ENCODE measurements at regions not wholly inside any gene's neighbourhood (a gene's known extent, or its start where the extent isn't known, plus 50 kb on each side); places are given as distances from the start of the nearest gene placed in this dataset.

DNA sequence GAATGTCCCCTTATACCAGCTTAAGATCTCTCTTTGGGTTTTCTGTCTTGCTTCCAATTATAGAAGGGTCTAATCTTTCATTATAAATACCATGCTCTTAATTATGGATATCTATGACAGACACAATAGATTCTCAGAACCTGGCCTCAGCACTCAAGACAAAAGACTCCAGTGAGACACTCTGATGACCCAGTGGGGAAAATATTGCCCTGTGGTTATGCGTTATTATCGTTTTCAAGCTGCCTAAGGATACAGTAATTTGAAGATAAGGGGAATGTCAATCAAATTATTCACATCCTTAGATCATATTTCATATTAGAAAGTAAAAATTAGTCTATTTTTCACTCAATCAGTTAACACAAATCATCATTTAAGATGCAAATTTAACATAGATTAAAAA, 748.8 kb downstream of the XPNPEP1 start:
- H3K27me3 ChIP-seq (ENCODE audit: control insufficient read depth in 4 of 4, insufficient read depth in 4 of 4, low read length in 3 of 4), result no peaks in the 10 kb centered on the region
- H3K9me3 ChIP-seq (ENCODE audit: control insufficient read depth in 4 of 4, low read length in 3 of 4), result no peaks in the 10 kb centered on the region
- H3K4me3 ChIP-seq (ENCODE audit: low read depth in 1 of 3, low read length in 3 of 3), result no peak overlapping the region
- peaks cover 0 to 11% (median 2%) of the 10 kb centered on the region in 4 donors for H3K4me1 ChIP-seq (ENCODE audit: control insufficient read depth in 4 of 4, insufficient read depth in 4 of 4, low read length in 3 of 4)
- DNase-seq (ENCODE audit: low spot score), result no peak
- no peak overlapping the region for H3K9ac ChIP-seq (ENCODE audit: low read depth in 1 of 2, low read length in 2 of 2)
- H3K36me3 ChIP-seq (ENCODE audit: control insufficient read depth in 4 of 4, insufficient read depth in 3 of 4, low read depth in 1 of 4, low read length in 3 of 4), result no peaks in the 10 kb centered on the region
- no peak for TF ChIP-seq FOXA1 (IDR thresholded peaks at IDR 0.05)
- no peak for TF ChIP-seq RAD21 (IDR thresholded peaks at IDR 0.05)
- TF ChIP-seq, protein P1, sequence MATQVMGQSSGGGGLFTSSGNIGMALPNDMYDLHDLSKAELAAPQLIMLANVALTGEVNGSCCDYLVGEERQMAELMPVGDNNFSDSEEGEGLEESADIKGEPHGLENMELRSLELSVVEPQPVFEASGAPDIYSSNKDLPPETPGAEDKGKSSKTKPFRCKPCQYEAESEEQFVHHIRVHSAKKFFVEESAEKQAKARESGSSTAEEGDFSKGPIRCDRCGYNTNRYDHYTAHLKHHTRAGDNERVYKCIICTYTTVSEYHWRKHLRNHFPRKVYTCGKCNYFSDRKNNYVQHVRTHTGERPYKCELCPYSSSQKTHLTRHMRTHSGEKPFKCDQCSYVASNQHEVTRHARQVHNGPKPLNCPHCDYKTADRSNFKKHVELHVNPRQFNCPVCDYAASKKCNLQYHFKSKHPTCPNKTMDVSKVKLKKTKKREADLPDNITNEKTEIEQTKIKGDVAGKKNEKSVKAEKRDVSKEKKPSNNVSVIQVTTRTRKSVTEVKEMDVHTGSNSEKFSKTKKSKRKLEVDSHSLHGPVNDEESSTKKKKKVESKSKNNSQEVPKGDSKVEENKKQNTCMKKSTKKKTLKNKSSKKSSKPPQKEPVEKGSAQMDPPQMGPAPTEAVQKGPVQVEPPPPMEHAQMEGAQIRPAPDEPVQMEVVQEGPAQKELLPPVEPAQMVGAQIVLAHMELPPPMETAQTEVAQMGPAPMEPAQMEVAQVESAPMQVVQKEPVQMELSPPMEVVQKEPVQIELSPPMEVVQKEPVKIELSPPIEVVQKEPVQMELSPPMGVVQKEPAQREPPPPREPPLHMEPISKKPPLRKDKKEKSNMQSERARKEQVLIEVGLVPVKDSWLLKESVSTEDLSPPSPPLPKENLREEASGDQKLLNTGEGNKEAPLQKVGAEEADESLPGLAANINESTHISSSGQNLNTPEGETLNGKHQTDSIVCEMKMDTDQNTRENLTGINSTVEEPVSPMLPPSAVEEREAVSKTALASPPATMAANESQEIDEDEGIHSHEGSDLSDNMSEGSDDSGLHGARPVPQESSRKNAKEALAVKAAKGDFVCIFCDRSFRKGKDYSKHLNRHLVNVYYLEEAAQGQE (IDR thresholded peaks at IDR 0.05), result no peak
- no peak for TF ChIP-seq RXRA (IDR thresholded peaks at IDR 0.05)
- WGBS, result 82% methylated on average over 2 of the region's 2 CpGs
- H3K27ac ChIP-seq (ENCODE audit: low read depth in 1 of 2, low read length in 2 of 2), result no peak overlapping the region

DNA sequence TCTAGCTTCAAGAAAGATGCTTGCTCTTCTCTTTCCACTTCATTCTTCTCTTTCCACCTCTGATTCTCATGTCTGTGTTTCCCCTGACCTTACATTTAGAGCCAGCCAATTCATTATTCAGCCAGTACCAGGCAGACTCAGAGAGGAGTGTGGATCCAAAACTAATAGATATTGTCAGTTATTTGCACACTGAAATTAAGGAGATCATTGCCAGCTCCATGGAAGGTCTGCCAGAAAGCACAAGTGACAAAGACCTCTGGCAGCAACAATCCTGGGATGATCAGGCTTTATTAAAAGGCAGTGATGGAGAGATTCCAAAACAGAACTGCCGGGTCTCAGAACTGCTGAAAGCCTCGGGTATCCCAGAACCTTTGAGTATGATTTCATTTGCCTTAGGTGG, 749.4 kb downstream of the XPNPEP1 start:
- H3K9ac ChIP-seq (ENCODE audit: low read depth in 1 of 2, low read length in 2 of 2), result no peak overlapping the region
- H3K27me3 ChIP-seq (ENCODE audit: control insufficient read depth in 4 of 4, insufficient read depth in 4 of 4, low read length in 3 of 4), result no peaks in the 10 kb centered on the region
- WGBS, result 10% methylated on average over 2 of the region's 2 CpGs
- peaks cover 0 to 11% (median 2%) of the 10 kb centered on the region in 4 donors for H3K4me1 ChIP-seq (ENCODE audit: control insufficient read depth in 4 of 4, insufficient read depth in 4 of 4, low read length in 3 of 4)
- TF ChIP-seq NR2F2 (IDR thresholded peaks at IDR 0.05) (no peak), EGR1 (IDR thresholded peaks at IDR 0.05; ENCODE audit: low read depth in 2 of 2) (no peak), SP1 (IDR thresholded peaks at IDR 0.05) (no peak), FOXA1 (IDR thresholded peaks at IDR 0.05) (no peak), JUND (IDR thresholded peaks at IDR 0.05) (no peak), YY1 (IDR thresholded peaks at IDR 0.05) (no peak)
- TF ChIP-seq, protein P2, sequence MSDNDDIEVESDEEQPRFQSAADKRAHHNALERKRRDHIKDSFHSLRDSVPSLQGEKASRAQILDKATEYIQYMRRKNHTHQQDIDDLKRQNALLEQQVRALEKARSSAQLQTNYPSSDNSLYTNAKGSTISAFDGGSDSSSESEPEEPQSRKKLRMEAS (IDR thresholded peaks at IDR 0.05), result no peak
- TF ChIP-seq, protein P3, sequence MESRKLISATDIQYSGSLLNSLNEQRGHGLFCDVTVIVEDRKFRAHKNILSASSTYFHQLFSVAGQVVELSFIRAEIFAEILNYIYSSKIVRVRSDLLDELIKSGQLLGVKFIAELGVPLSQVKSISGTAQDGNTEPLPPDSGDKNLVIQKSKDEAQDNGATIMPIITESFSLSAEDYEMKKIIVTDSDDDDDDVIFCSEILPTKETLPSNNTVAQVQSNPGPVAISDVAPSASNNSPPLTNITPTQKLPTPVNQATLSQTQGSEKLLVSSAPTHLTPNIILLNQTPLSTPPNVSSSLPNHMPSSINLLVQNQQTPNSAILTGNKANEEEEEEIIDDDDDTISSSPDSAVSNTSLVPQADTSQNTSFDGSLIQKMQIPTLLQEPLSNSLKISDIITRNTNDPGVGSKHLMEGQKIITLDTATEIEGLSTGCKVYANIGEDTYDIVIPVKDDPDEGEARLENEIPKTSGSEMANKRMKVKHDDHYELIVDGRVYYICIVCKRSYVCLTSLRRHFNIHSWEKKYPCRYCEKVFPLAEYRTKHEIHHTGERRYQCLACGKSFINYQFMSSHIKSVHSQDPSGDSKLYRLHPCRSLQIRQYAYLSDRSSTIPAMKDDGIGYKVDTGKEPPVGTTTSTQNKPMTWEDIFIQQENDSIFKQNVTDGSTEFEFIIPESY (IDR thresholded peaks at IDR 0.05), result no peak
- no peaks in the 10 kb centered on the region for H3K9me3 ChIP-seq (ENCODE audit: control insufficient read depth in 4 of 4, low read length in 3 of 4)
- no peak overlapping the region for H3K4me3 ChIP-seq (ENCODE audit: low read depth in 1 of 3, low read length in 3 of 3)
- DNase-seq (ENCODE audit: low spot score), result no peak
- H3K27ac ChIP-seq (ENCODE audit: low read depth in 1 of 2, low read length in 2 of 2), result no peak overlapping the region
- no peaks in the 10 kb centered on the region for H3K36me3 ChIP-seq (ENCODE audit: control insufficient read depth in 4 of 4, insufficient read depth in 3 of 4, low read depth in 1 of 4, low read length in 3 of 4)

DNA sequence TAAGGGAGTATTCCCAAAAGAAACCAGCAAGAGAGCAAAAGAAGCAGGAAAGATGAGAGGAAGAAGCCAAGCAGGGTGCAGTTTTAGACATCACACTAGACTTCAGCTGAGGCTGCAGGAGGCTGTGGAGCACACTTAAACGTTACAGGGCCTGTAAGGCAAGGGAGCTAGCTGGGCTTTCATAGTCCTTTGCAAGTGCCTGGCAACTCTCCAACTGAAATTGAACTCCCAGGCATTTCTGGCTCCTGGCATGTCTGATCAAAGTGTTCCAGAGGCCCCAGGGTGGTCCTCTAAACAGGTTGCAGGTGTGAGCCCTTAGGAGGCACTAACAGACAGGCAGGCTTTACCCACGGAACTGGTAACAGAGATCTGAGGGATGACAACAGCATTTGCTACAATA, 750.2 kb downstream of the XPNPEP1 start:
- peaks cover 0 to 11% (median 2%) of the 10 kb centered on the region in 4 donors for H3K4me1 ChIP-seq (ENCODE audit: control insufficient read depth in 4 of 4, insufficient read depth in 4 of 4, low read length in 3 of 4)
- 45% methylated on average over 2 of the region's 2 CpGs for WGBS
- H3K4me3 ChIP-seq (ENCODE audit: low read depth in 1 of 3, low read length in 3 of 3), result no peak overlapping the region
- H3K36me3 ChIP-seq (ENCODE audit: control insufficient read depth in 4 of 4, insufficient read depth in 3 of 4, low read depth in 1 of 4, low read length in 3 of 4), result no peaks in the 10 kb centered on the region
- DNase-seq (ENCODE audit: low spot score), result no peak
- H3K27ac ChIP-seq (ENCODE audit: low read depth in 1 of 2, low read length in 2 of 2), result no peak overlapping the region
- H3K9me3 ChIP-seq (ENCODE audit: control insufficient read depth in 4 of 4, low read length in 3 of 4), result no peaks in the 10 kb centered on the region
- no peak for TF ChIP-seq TAF1 (conservative IDR thresholded peaks at IDR 0.05)
- no peak for TF ChIP-seq FOXA2 (IDR thresholded peaks at IDR 0.05)
- TF ChIP-seq, protein P1 (IDR thresholded peaks at IDR 0.05), result no peak
- TF ChIP-seq, protein P3 (IDR thresholded peaks at IDR 0.05), result no peak
- TF ChIP-seq, protein P4, sequence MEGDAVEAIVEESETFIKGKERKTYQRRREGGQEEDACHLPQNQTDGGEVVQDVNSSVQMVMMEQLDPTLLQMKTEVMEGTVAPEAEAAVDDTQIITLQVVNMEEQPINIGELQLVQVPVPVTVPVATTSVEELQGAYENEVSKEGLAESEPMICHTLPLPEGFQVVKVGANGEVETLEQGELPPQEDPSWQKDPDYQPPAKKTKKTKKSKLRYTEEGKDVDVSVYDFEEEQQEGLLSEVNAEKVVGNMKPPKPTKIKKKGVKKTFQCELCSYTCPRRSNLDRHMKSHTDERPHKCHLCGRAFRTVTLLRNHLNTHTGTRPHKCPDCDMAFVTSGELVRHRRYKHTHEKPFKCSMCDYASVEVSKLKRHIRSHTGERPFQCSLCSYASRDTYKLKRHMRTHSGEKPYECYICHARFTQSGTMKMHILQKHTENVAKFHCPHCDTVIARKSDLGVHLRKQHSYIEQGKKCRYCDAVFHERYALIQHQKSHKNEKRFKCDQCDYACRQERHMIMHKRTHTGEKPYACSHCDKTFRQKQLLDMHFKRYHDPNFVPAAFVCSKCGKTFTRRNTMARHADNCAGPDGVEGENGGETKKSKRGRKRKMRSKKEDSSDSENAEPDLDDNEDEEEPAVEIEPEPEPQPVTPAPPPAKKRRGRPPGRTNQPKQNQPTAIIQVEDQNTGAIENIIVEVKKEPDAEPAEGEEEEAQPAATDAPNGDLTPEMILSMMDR (IDR thresholded peaks at IDR 0.05; ENCODE audit: low read depth, low read length, missing input control), result no peak
- no peak overlapping the region for H3K9ac ChIP-seq (ENCODE audit: low read depth in 1 of 2, low read length in 2 of 2)
- no peaks in the 10 kb centered on the region for H3K27me3 ChIP-seq (ENCODE audit: control insufficient read depth in 4 of 4, insufficient read depth in 4 of 4, low read length in 3 of 4)

Measured in liver (tissue), 8 donors.